ENCODE measurements at regions not wholly inside any gene's neighbourhood (a gene's known extent, or its start where the extent isn't known, plus 50 kb on each side); places are given as distances from the start of the nearest gene placed in this dataset.

DNA sequence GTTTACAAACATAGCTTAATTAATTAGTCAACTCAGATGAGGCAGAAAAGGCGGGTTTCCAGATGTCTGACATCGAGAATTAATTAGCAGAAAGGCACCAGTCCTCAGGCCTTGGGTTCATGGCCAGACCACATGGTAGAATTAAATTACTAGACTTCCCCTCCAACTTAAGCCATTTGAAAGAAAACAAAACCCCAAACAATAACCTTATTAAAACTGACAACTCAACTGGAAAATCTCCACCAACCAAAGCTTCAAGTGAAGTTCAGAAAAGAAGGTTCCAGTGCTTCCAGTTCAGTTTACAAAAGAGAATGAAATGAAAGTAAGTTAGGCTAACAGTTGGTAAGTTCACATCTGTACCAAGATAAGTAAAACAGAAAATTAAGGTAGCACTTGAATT, 349.5 kb downstream of the GRIN2B start:
- TF ChIP-seq, protein P1, sequence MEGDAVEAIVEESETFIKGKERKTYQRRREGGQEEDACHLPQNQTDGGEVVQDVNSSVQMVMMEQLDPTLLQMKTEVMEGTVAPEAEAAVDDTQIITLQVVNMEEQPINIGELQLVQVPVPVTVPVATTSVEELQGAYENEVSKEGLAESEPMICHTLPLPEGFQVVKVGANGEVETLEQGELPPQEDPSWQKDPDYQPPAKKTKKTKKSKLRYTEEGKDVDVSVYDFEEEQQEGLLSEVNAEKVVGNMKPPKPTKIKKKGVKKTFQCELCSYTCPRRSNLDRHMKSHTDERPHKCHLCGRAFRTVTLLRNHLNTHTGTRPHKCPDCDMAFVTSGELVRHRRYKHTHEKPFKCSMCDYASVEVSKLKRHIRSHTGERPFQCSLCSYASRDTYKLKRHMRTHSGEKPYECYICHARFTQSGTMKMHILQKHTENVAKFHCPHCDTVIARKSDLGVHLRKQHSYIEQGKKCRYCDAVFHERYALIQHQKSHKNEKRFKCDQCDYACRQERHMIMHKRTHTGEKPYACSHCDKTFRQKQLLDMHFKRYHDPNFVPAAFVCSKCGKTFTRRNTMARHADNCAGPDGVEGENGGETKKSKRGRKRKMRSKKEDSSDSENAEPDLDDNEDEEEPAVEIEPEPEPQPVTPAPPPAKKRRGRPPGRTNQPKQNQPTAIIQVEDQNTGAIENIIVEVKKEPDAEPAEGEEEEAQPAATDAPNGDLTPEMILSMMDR (IDR thresholded peaks at IDR 0.05; ENCODE audit: low read length), result no peak
- TF ChIP-seq EZH2phosphoT487 (IDR thresholded peaks at IDR 0.05; ENCODE audit: low read length), result no peak
- TF ChIP-seq EZH2 (optimal IDR thresholded peaks at IDR 0.05; ENCODE audit: low read depth, low read length), result no peak

DNA sequence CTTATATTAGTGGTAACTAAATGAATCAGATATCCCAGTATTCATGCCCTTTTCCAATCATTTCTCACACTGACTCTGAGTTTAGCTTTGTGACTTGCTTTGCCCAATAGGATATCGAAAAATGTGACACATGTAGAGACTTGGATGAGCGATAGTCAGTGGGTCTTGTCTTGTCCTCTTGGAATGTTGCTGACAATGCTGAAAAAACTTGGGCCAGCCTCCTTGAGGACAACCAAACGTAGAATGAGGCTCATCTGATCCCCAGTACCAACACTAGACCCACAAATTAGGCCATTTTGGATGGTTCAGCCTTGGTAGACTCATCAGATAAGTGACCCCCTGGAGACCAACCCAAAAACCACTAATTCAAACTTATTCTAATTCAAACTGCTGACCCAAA, 351.0 kb downstream of the GRIN2B start:
- Histone ChIP-seq H3K79me2 (ENCODE audit: low read length) (no peaks in the 10 kb centered on the region), H3K9me2 (replicated peaks; ENCODE audit: insufficient read depth, low read length) (no peaks in the 10 kb centered on the region), H3K27ac (ENCODE audit: low read length) (no peak overlapping the region), H3K4me2 (ENCODE audit: low read depth, low read length) (no peak overlapping the region), H3K27me3 (replicated peaks; ENCODE audit: insufficient read depth, low read length) (no peaks in the 10 kb centered on the region), H3K9me3 (replicated peaks; ENCODE audit: insufficient read depth, low read length) (no peaks in the 10 kb centered on the region), H3K9ac (ENCODE audit: low read length) (no peak overlapping the region), H2AFZ (ENCODE audit: low read length) (no peak overlapping the region), H3K4me3 (ENCODE audit: low read length) (no peak overlapping the region), H3F3A (ENCODE audit: insufficient read depth, low read length) (no peaks in the 10 kb centered on the region), H3K36me3 (replicated peaks; ENCODE audit: insufficient read depth, low read length) (no peaks in the 10 kb centered on the region), H3K4me1 (ENCODE audit: low read length) (no peaks in the 10 kb centered on the region), H4K20me1 (ENCODE audit: insufficient read depth, low read length) (no peaks in the 10 kb centered on the region)
- TF ChIP-seq EZH2 (optimal IDR thresholded peaks at IDR 0.05; ENCODE audit: low read depth, low read length) (no peak), EZH2phosphoT487 (IDR thresholded peaks at IDR 0.05; ENCODE audit: low read length) (no peak)
- TF ChIP-seq, protein P1 (IDR thresholded peaks at IDR 0.05; ENCODE audit: low read length), result no peak
- DNase-seq, result no peak

More for the DNA sequence above, 349.5 kb downstream of the GRIN2B start:
- Histone ChIP-seq H3K36me3 (replicated peaks; ENCODE audit: insufficient read depth, low read length) (no peaks in the 10 kb centered on the region), H3K4me2 (ENCODE audit: low read depth, low read length) (no peak overlapping the region), H3K79me2 (ENCODE audit: low read length) (no peaks in the 10 kb centered on the region), H3K27me3 (replicated peaks; ENCODE audit: insufficient read depth, low read length) (no peaks in the 10 kb centered on the region), H3K27ac (ENCODE audit: low read length) (no peak overlapping the region), H3K4me1 (ENCODE audit: low read length) (no peaks in the 10 kb centered on the region), H3K4me3 (ENCODE audit: low read length) (no peak overlapping the region), H4K20me1 (ENCODE audit: insufficient read depth, low read length) (no peaks in the 10 kb centered on the region), H2AFZ (ENCODE audit: low read length) (no peak overlapping the region), H3F3A (ENCODE audit: insufficient read depth, low read length) (no peaks in the 10 kb centered on the region), H3K9ac (ENCODE audit: low read length) (no peak overlapping the region), H3K9me2 (replicated peaks; ENCODE audit: insufficient read depth, low read length) (no peaks in the 10 kb centered on the region), H3K9me3 (replicated peaks; ENCODE audit: insufficient read depth, low read length) (no peaks in the 10 kb centered on the region)
- DNase-seq, result no peak

DNA sequence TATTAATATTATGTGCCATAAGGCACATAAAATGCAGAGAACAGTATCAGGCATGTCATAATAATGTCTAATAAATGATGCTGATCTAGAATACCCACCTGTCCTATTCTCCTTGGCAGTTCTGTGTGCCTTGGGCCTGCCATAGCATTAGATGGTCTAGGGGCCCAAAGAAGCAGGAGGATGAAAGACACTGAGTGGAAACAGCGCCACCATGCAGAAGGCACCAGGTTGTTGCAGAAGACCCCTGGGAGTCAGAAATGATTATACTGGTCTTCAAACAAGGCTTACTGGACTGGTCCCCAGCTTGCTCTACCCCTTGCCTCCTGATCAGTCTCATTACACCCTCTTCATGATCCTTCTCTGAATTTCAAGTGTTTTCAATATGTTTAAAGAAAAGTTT, 353.3 kb downstream of the GRIN2B start:
- H3F3A ChIP-seq (ENCODE audit: insufficient read depth, low read length), result no peaks in the 10 kb centered on the region
- no peaks in the 10 kb centered on the region for H3K9me2 ChIP-seq (replicated peaks; ENCODE audit: insufficient read depth, low read length)
- H3K9ac ChIP-seq (ENCODE audit: low read length), result no peak overlapping the region
- H3K4me2 ChIP-seq (ENCODE audit: low read depth, low read length), result no peak overlapping the region
- no peak for DNase-seq
- no peaks in the 10 kb centered on the region for H3K9me3 ChIP-seq (replicated peaks; ENCODE audit: insufficient read depth, low read length)
- H3K4me1 ChIP-seq (ENCODE audit: low read length), result no peaks in the 10 kb centered on the region
- TF ChIP-seq, protein P1 (IDR thresholded peaks at IDR 0.05; ENCODE audit: low read length), result no peak
- TF ChIP-seq EZH2 (optimal IDR thresholded peaks at IDR 0.05; ENCODE audit: low read depth, low read length) (no peak), EZH2phosphoT487 (IDR thresholded peaks at IDR 0.05; ENCODE audit: low read length) (no peak)
- H3K27me3 ChIP-seq (replicated peaks; ENCODE audit: insufficient read depth, low read length), result no peaks in the 10 kb centered on the region
- H3K4me3 ChIP-seq (ENCODE audit: low read length), result no peak overlapping the region
- H2AFZ ChIP-seq (ENCODE audit: low read length), result no peak overlapping the region
- H3K36me3 ChIP-seq (replicated peaks; ENCODE audit: insufficient read depth, low read length), result no peaks in the 10 kb centered on the region
- H4K20me1 ChIP-seq (ENCODE audit: insufficient read depth, low read length), result no peaks in the 10 kb centered on the region
- H3K27ac ChIP-seq (ENCODE audit: low read length), result no peak overlapping the region
- H3K79me2 ChIP-seq (ENCODE audit: low read length), result no peaks in the 10 kb centered on the region

Measured in MM.1S (cell line).